MCF 10A (cell line): ENCODE measurements at regions not wholly inside any gene's neighbourhood (a gene's known extent, or its start where the extent isn't known, plus 50 kb on each side); places are given as distances from the start of the nearest gene placed in this dataset.
"Not testable (repeated sequence)": the region's sequence is repeated elsewhere in the genome, so short reads cannot be mapped to it uniquely, and the experiment has no call there.

Experiments used
- BruUV-seq: library from RNA; stranded (reverse); fragments of 400-500 nt; replicated peaks from 2 replicates; lab custom pipeline; 2021; lab: Mats Ljungman, UMichigan
- CTCF ChIA-PET: fragments of 300-600 bp; sonication (Branson Sonifier 250); formaldehyde crosslinking; extraction: SDS; loops from one replicate; lab custom pipeline; 2021; ENCODE audit warnings: antibody characterized with exemption, inconsistent platforms; lab: Yijun Ruan, JAX
- POLR2A ChIA-PET: fragments of 300-600, 350-650 bp; sonication (Branson Sonifier 250); formaldehyde crosslinking; extraction: SDS; loops from one replicate; lab custom pipeline; 2020; ENCODE audit warnings: antibody characterized with exemption, inconsistent platforms; lab: Yijun Ruan, JAX
- DNase-seq: peaks from one replicate; pipeline ENCODE4 v3.0.0-alpha.2; 2018; ENCODE audit not compliant: unreplicated experiment
- H3K27ac Mint-ChIP-seq: one replicate; pipeline ENCODE4 v1.8.0; 2022; ENCODE audit warnings: mild to moderate bottlenecking, low read depth, mixed read lengths; ENCODE audit not compliant: unreplicated experiment
- H3K27me3 Mint-ChIP-seq: one replicate; pipeline ENCODE4 v1.8.0; 2022; ENCODE audit warnings: mixed read lengths; ENCODE audit not compliant: insufficient read depth, unreplicated experiment
- H3K36me3 Mint-ChIP-seq: one replicate; pipeline ENCODE4 v1.8.0; 2022; ENCODE audit warnings: mild to moderate bottlenecking, moderate library complexity, mixed read lengths; ENCODE audit not compliant: insufficient read depth, unreplicated experiment
- H3K4me1 Mint-ChIP-seq: one replicate; pipeline ENCODE4 v1.8.0; 2022; ENCODE audit warnings: mixed read lengths; ENCODE audit not compliant: insufficient read depth, unreplicated experiment
- H3K4me3 Mint-ChIP-seq: one replicate; pipeline ENCODE4 v1.8.0; 2022; ENCODE audit warnings: mild to moderate bottlenecking, moderate library complexity, mixed read lengths; ENCODE audit not compliant: unreplicated experiment
- H3K9me3 Mint-ChIP-seq: one replicate; pipeline ENCODE4 v1.8.0; 2022; ENCODE audit warnings: mixed read lengths; ENCODE audit not compliant: unreplicated experiment
- CTCF ChIP-seq: fragments of 200-600 bp; IDR thresholded peaks from one replicate; pipeline ENCODE4 v1.8.0; 2022; ENCODE audit warnings: antibody characterized with exemption, mild to moderate bottlenecking; ENCODE audit not compliant: unreplicated experiment
- intact Hi-C: fragments of 100-400 bp; cut with micrococcal nuclease; formaldehyde crosslinking; loops from 2 replicates; pipeline ENCODE4 v1.14.1; 2022

- H3K27ac Mint-ChIP-seq: no peak overlapping the region
- no peak overlapping the region for H3K4me3 Mint-ChIP-seq
- H3K27me3 Mint-ChIP-seq: no peaks in the 10 kb centered on the region
- intact Hi-C loops: no loop called here
- BruUV-seq: no TSS peak
- no peaks in the 10 kb centered on the region for H3K9me3 Mint-ChIP-seq
- ChIA-PET POLR2A (no interaction called here), CTCF (interaction anchor here (1.0 kb wide), 1 partner anchor 18 kb away, joined by 3 read pairs; no protein-coding TSS in a partner anchor)
- no peaks in the 10 kb centered on the region for H3K36me3 Mint-ChIP-seq
- H3K4me1 Mint-ChIP-seq: no peaks in the 10 kb centered on the region
- TF ChIP-seq CTCF: no peak
- DNase-seq: no peak
Measured at GRCh38 chr4:130753926-130754325, 1658.0 kb downstream of the C4orf33 start.

- Mint-ChIP-seq H3K4me1 (no peaks in the 10 kb centered on the region), H3K4me3 (no peak overlapping the region), H3K36me3 (no peaks in the 10 kb centered on the region), H3K27ac (no peak overlapping the region), H3K27me3 (no peaks in the 10 kb centered on the region), H3K9me3 (peaks cover 11% of the 10 kb centered on the region)
- ChIA-PET POLR2A (no interaction called here), CTCF (interaction anchor here (1.2 to 1.5 kb wide), 2 partner anchors 16 to 37 kb away, joined by 4 to 5 read pairs; no protein-coding TSS in a partner anchor)
- no peak for DNase-seq
- no peak for TF ChIP-seq CTCF
- intact Hi-C loops: no loop called here
- BruUV-seq: no TSS peak
Measured at GRCh38 chr4:130760246-130760645, 1664.3 kb downstream of the C4orf33 start.

GRCh38 chr4:130767384-130767783 is 1671.4 kb downstream of the C4orf33 start:
- H3K4me1 Mint-ChIP-seq, intact Hi-C loops, H3K27me3 Mint-ChIP-seq, DNase-seq, BruUV-seq, H3K4me3 Mint-ChIP-seq, CTCF ChIA-PET, H3K36me3 Mint-ChIP-seq, H3K27ac Mint-ChIP-seq: not testable (repeated sequence)
- peaks cover 11% of the 10 kb centered on the region for H3K9me3 Mint-ChIP-seq
- POLR2A ChIA-PET: interaction anchor here (0.6 kb wide), 1 partner anchor 1446 kb away, joined by 4 read pairs; no protein-coding TSS in a partner anchor

- H3K27ac Mint-ChIP-seq, CTCF ChIA-PET, H3K4me1 Mint-ChIP-seq, H3K4me3 Mint-ChIP-seq, BruUV-seq, POLR2A ChIA-PET, H3K9me3 Mint-ChIP-seq, H3K27me3 Mint-ChIP-seq, intact Hi-C loops, DNase-seq, H3K36me3 Mint-ChIP-seq: not testable (repeated sequence)
Measured at GRCh38 chr4:130772966-130773365, 1677.0 kb downstream of the C4orf33 start.

- TF ChIP-seq CTCF: peak; percentile 71
- Mint-ChIP-seq H3K27ac (no peak overlapping the region), H3K36me3 (no peaks in the 10 kb centered on the region), H3K4me3 (no peak overlapping the region), H3K4me1 (no peaks in the 10 kb centered on the region), H3K27me3 (no peaks in the 10 kb centered on the region), H3K9me3 (no peaks in the 10 kb centered on the region)
- POLR2A ChIA-PET: interaction anchor here (0.6 kb wide), 1 partner anchor 21 kb away, joined by 3 read pairs; no protein-coding TSS in a partner anchor
- DNase-seq: peak; percentile 50
- BruUV-seq: no TSS peak
- CTCF ChIA-PET: interaction anchor here (0.6 to 2.1 kb wide), 15 partner anchors 10 to 1765 kb away, joined by 3 to 12 read pairs (median 3); no protein-coding TSS in a partner anchor
- intact Hi-C loops: loop anchor here (1.0 to 5.0 kb wide), 5 partner anchors 104 to 1446 kb away; no protein-coding TSS in a partner anchor
Measured at GRCh38 chr4:130808492-130808891, 1712.5 kb downstream of the C4orf33 start.
